K562 (cell line): ENCODE measurements at regions not wholly inside any gene's neighbourhood (a gene's known extent, or its start where the extent isn't known, plus 50 kb on each side); places are given as distances from the start of the nearest gene placed in this dataset.

ENCODE experiments used
- CEBPZ ChIP-seq: fragments of 150-350 bp; IDR thresholded peaks from 2 replicates; pipeline ENCODE4 v1.6.1; 2014; ENCODE audit warnings: low read depth, mild to moderate bottlenecking, low read length, borderline replicate concordance
- CHCHD3 ChIP-seq: fragments of 250-450 bp; sonication (Bioruptor Pico); IDR thresholded peaks from 2 replicates; pipeline ENCODE4 v2.1.2; 2022; ENCODE audit warnings: mild to moderate bottlenecking
- FIP1L1 ChIP-seq: fragments of 200-400 bp; formaldehyde crosslinking; IDR thresholded peaks from 2 replicates; pipeline ENCODE4 v1.6.1; 2018; ENCODE audit warnings: mild to moderate bottlenecking, low read depth, low read length; ENCODE audit not compliant: poor library complexity, severe bottlenecking
- NCOA6 ChIP-seq: fragments of 450-650 bp; IDR thresholded peaks from 2 replicates; pipeline ENCODE4 v1.6.1; 2017; ENCODE audit warnings: mild to moderate bottlenecking
- PBX2 ChIP-seq, 2 experiments: IDR thresholded peaks in 1 of 2; conservative IDR thresholded peaks in 1 of 2; 2 replicates each; pipeline ENCODE4 v1.6.1; 2016; ENCODE audit warnings: low read depth in 2 of 2, mild to moderate bottlenecking in 1 of 2, missing compliant biosample characterization in 1 of 2, missing genetic modification characterization in 1 of 2, moderate library complexity in 1 of 2
- RFX7 ChIP-seq: fragments of 250-450 bp; sonication (Bioruptor Pico); IDR thresholded peaks from 2 replicates; pipeline ENCODE4 v1.5.1; 2021; ENCODE audit warnings: mild to moderate bottlenecking
- SIRT6 ChIP-seq: IDR thresholded peaks from one replicate; pipeline ENCODE4 v1.6.1; 2012; ENCODE audit warnings: low read depth, mild to moderate bottlenecking, control low read depth, inconsistent platforms, low read length, moderate library complexity
- SMARCA4 ChIP-seq: fragments of 450-650 bp; IDR thresholded peaks from 2 replicates; pipeline ENCODE4 v1.6.1; 2016
- SRSF1 ChIP-seq: fragments of 200-400 bp; formaldehyde crosslinking; IDR thresholded peaks from 2 replicates; pipeline ENCODE4 v1.6.1; 2017; ENCODE audit warnings: mild to moderate bottlenecking, low read depth, low read length, moderate library complexity
- ZFX ChIP-seq: sonication (generic); formaldehyde crosslinking; IDR thresholded peaks from 2 replicates; pipeline ENCODE4 v1.8.0; 2022; ENCODE audit warnings: mild to moderate bottlenecking, missing genetic modification reagents, moderate library complexity
- ZKSCAN8 ChIP-seq: fragments of 200-800 bp; sonication (Bioruptor generic); IDR thresholded peaks from 2 replicates; pipeline ENCODE4 v1.6.1; 2016; ENCODE audit warnings: missing genetic modification characterization, missing compliant biosample characterization
- ZNF165 ChIP-seq: fragments of 250-450 bp; sonication (Bioruptor Pico); IDR thresholded peaks from 2 replicates; pipeline ENCODE4 v1.4.0; 2020; ENCODE audit warnings: borderline replicate concordance
- ZNF316 ChIP-seq: fragments of 450-650 bp; IDR thresholded peaks from 2 replicates; pipeline ENCODE4 v1.6.1; 2016
- ZNF695 ChIP-seq: fragments of 450-650 bp; formaldehyde crosslinking; IDR thresholded peaks from 2 replicates; pipeline ENCODE4 v1.4.0; 2020; ENCODE audit warnings: mild to moderate bottlenecking, moderate library complexity
- TF ChIP-seq, protein P1 (sequence below), 2 experiments: fragments of 450-650 bp; IDR thresholded peaks; 2 replicates each; pipeline ENCODE4 v1.6.1; 2016
- TF ChIP-seq, protein P2 (sequence below): fragments of 450-650 bp; formaldehyde crosslinking; IDR thresholded peaks from 2 replicates; pipeline ENCODE4 v1.4.0; 2022; ENCODE audit warnings: missing genetic modification characterization
- TF ChIP-seq, protein P3 (sequence below), 2 experiments: fragments of 450-650 bp in 1 of 2; sonication (generic) in 1 of 2; formaldehyde crosslinking in 1 of 2; IDR thresholded peaks in 1 of 2; conservative IDR thresholded peaks in 1 of 2; 2 replicates each; pipeline versions ENCODE4 v1.6.1 to v1.8.1; 2016 to 2023; ENCODE audit warnings: mild to moderate bottlenecking in 2 of 2, moderate library complexity in 2 of 2, inconsistent platforms in 1 of 2, missing genetic modification reagents in 1 of 2

- TF ChIP-seq SIRT6 (no peak), CHCHD3 (CRISPR knock-in tag) (no peak), ZKSCAN8 (no peak), CEBPZ (no peak), NCOA6 (no peak), PBX2 (CRISPR knock-in tag; IDR thresholded peaks at IDR 0.05; ENCODE audit: low read depth) (no peak), PBX2 (tag; conservative IDR thresholded peaks at IDR 0.05; ENCODE audit: low read depth) (peak; percentile 68), FIP1L1 (no peak), ZNF316 (peak; percentile 41), SRSF1 (no peak), ZFX (CRISPR knock-in tag) (no peak), RFX7 (CRISPR knock-in tag) (no peak), ZNF695 (no peak), SMARCA4 (peak; percentile 57; the same call in 1 of the 2 replicates), ZNF165 (no peak)
- TF ChIP-seq, protein P1, sequence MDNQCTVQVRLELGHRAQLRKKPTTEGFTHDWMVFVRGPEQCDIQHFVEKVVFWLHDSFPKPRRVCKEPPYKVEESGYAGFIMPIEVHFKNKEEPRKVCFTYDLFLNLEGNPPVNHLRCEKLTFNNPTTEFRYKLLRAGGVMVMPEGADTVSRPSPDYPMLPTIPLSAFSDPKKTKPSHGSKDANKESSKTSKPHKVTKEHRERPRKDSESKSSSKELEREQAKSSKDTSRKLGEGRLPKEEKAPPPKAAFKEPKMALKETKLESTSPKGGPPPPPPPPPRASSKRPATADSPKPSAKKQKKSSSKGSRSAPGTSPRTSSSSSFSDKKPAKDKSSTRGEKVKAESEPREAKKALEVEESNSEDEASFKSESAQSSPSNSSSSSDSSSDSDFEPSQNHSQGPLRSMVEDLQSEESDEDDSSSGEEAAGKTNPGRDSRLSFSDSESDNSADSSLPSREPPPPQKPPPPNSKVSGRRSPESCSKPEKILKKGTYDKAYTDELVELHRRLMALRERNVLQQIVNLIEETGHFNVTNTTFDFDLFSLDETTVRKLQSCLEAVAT (IDR thresholded peaks at IDR 0.05), result no peak
- TF ChIP-seq, protein P2, sequence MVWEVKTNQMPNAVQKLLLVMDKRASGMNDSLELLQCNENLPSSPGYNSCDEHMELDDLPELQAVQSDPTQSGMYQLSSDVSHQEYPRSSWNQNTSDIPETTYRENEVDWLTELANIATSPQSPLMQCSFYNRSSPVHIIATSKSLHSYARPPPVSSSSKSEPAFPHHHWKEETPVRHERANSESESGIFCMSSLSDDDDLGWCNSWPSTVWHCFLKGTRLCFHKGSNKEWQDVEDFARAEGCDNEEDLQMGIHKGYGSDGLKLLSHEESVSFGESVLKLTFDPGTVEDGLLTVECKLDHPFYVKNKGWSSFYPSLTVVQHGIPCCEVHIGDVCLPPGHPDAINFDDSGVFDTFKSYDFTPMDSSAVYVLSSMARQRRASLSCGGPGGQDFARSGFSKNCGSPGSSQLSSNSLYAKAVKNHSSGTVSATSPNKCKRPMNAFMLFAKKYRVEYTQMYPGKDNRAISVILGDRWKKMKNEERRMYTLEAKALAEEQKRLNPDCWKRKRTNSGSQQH (CRISPR knock-in tag), result no peak
- TF ChIP-seq, protein P3, sequence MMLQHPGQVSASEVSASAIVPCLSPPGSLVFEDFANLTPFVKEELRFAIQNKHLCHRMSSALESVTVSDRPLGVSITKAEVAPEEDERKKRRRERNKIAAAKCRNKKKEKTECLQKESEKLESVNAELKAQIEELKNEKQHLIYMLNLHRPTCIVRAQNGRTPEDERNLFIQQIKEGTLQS (IDR thresholded peaks at IDR 0.05), result peak; percentile 56; the same call in 1 of the 2 replicates
- TF ChIP-seq, protein P3 (CRISPR knock-in tag; conservative IDR thresholded peaks at IDR 0.05), result no peak
These were observed 944.7 kb downstream of the MCTP2 start (continued) for GRCh38 chr15:95175914-95176658.
